ENCODE measurements at regions not wholly inside any gene's neighbourhood (a gene's known extent, or its start where the extent isn't known, plus 50 kb on each side); places are given as distances from the start of the nearest gene placed in this dataset.

- Histone ChIP-seq H3K9me3 (ENCODE audit: control insufficient read depth, insufficient read depth, low read length) (no peaks in the 10 kb centered on the region), H3K79me1 (ENCODE audit: low read depth in 1 of 2, low read length in 2 of 2) (no peaks in the 10 kb centered on the region), H3K4me3 (ENCODE audit: insufficient read depth, low read depth, low read length) (no peak overlapping the region), H3K56ac (ENCODE audit: extremely low read depth, insufficient read depth, low read length) (no peak overlapping the region), H2AFZ (replicated peaks; ENCODE audit: low read length, poor library complexity) (no peak overlapping the region), H2BK5ac (ENCODE audit: low read depth, low read length, poor library complexity, severe bottlenecking) (no peak overlapping the region), H3K4me1 (ENCODE audit: control insufficient read depth, insufficient read depth, low read length) (no peaks in the 10 kb centered on the region), H3K14ac (replicated peaks; ENCODE audit: low read depth, low read length) (no peak overlapping the region), H2AK9ac (replicated peaks; ENCODE audit: low read depth, low read length, poor library complexity) (no peak overlapping the region), H4K91ac (ENCODE audit: insufficient read depth, low read depth, low read length) (no peak overlapping the region), H3K9me1 (ENCODE audit: insufficient read depth, low read length) (no peaks in the 10 kb centered on the region; the same call in 1 of the 2 replicates), H2BK15ac (ENCODE audit: low read depth, low read length) (no peak overlapping the region), H3K4me2 (ENCODE audit: low read depth, low read length) (no peak overlapping the region), H4K8ac (ENCODE audit: low read depth in 2 of 2, low read length in 2 of 2) (no peak overlapping the region), H2AK5ac (ENCODE audit: low read depth, low read length) (no peak overlapping the region), H3K4ac (ENCODE audit: low read depth, low read length) (no peak overlapping the region), H3K36me3 (ENCODE audit: control insufficient read depth, insufficient read depth, low read length) (no peaks in the 10 kb centered on the region), H3K27me3 (ENCODE audit: control insufficient read depth, insufficient read depth, low read length) (peaks cover 2% of the 10 kb centered on the region; the same call in 1 of the 2 replicates), H4K5ac (ENCODE audit: low read depth, low read length) (no peak overlapping the region), H2BK120ac (ENCODE audit: low read depth, low read length) (no peak overlapping the region), H2BK20ac (ENCODE audit: low read depth, low read length) (no peak overlapping the region), H4K20me1 (ENCODE audit: insufficient read depth, low read length) (no peaks in the 10 kb centered on the region), H3K27ac (ENCODE audit: insufficient read depth, low read length) (no peak overlapping the region), H3K9ac (ENCODE audit: low read depth, low read length) (no peak overlapping the region), H3K23ac (ENCODE audit: low read depth, low read length) (no peak overlapping the region), H3K18ac (ENCODE audit: low read depth, low read length) (no peak overlapping the region)
- no TSS peak for BruUV-seq (replicated peaks)
- POLR2A ChIA-PET (ENCODE audit: unreplicated experiment), result no interaction called here
- dilution Hi-C loops (cut with HindIII; ENCODE audit: low sequenced_read_pairs, unreplicated experiment) (no loop called here), intact Hi-C loops (cut with micrococcal nuclease) (no loop called here), in situ Hi-C loops (cut with MboI; ENCODE audit: low sequenced_read_pairs) (no loop called here)
- no peak for ATAC-seq (ENCODE audit: low read depth)
- CTCF ChIA-PET, result no interaction called here
- WGBS, 2 experiments (ENCODE audit: extremely low coverage in 2 of 2, insufficient read length in 1 of 2), result 63% methylated on average over 5 of the region's 20 CpGs; no CpG with 5 or more reads in 1 of the 2 experiments
- no peak for TF ChIP-seq SMC3 (IDR thresholded peaks at IDR 0.05; ENCODE audit: low read depth, low read length)
- no peak for TF ChIP-seq ELK1 (IDR thresholded peaks at IDR 0.05; ENCODE audit: borderline replicate concordance, low read depth, low read length)
- TF ChIP-seq USF2 (IDR thresholded peaks at IDR 0.05; ENCODE audit: low read depth, low read length), result no peak
- no peak for TF ChIP-seq RAD21 (IDR thresholded peaks at IDR 0.05; ENCODE audit: low read length)
- no peak for TF ChIP-seq MAZ (IDR thresholded peaks at IDR 0.05; ENCODE audit: borderline replicate concordance, low read depth, low read length)
- no peak for TF ChIP-seq MAFK (IDR thresholded peaks at IDR 0.05; ENCODE audit: low read depth, low read length)
- TF ChIP-seq RFX5 (IDR thresholded peaks at IDR 0.05; ENCODE audit: low read depth, low read length), result no peak
- TF ChIP-seq CTCF (conservative IDR thresholded peaks at IDR 0.05; ENCODE audit: low read depth, low read length), result no peak
- no peak for TF ChIP-seq MXI1 (IDR thresholded peaks at IDR 0.05; ENCODE audit: borderline replicate concordance, low read depth, low read length)
- TF ChIP-seq BHLHE40 (IDR thresholded peaks at IDR 0.05; ENCODE audit: low read depth, low read length), result no peak
- no peak for TF ChIP-seq RCOR1 (IDR thresholded peaks at IDR 0.05; ENCODE audit: insufficient replicate concordance, low read length)
- DNase-seq, result no peak
Observed at GRCh38 chr13:21287331-21287907, 111.0 kb downstream of the MRPL57 start.

Measured in IMR-90 (cell line).